RPMI8226 (cell line): ENCODE measurements at regions not wholly inside any gene's neighbourhood (a gene's known extent, or its start where the extent isn't known, plus 50 kb on each side); places are given as distances from the start of the nearest gene placed in this dataset.
"Not testable (repeated sequence)": the region's sequence is repeated elsewhere in the genome, so short reads cannot be mapped to it uniquely, and the experiment has no call there.

Experiments
- DNase-seq: peaks from one replicate; pipeline ENCODE4 v3.0.0-alpha.2; 2015

- DNase-seq, result no peak
Observed at GRCh38 chr5:92977846-92978540, 603.0 kb downstream of the NR2F1-AS1 start.

GRCh38 chr5:92976156-92976555 is 604.9 kb downstream of the NR2F1-AS1 start:
- DNase-seq, result no peak

GRCh38 chr5:92969781-92970237 is 611.2 kb downstream of the NR2F1-AS1 start:
- DNase-seq, result no peak

- DNase-seq, result no peak
Observed at GRCh38 chr5:92969191-92969780, 611.7 kb downstream of the NR2F1-AS1 start.

- DNase-seq, result no peak
Observed at GRCh38 chr5:92963800-92964199, 617.2 kb downstream of the NR2F1-AS1 start.

GRCh38 chr5:92962752-92963151 is 618.3 kb downstream of the NR2F1-AS1 start:
- DNase-seq, result peak; percentile 15

GRCh38 chr5:92956886-92957285 is 624.1 kb downstream of the NR2F1-AS1 start:
- peak; percentile 18 for DNase-seq

GRCh38 chr5:92952243-92952642 is 628.8 kb downstream of the NR2F1-AS1 start:
- no peak for DNase-seq

GRCh38 chr5:92951746-92952145 is 629.3 kb downstream of the NR2F1-AS1 start:
- DNase-seq, result no peak

- no peak for DNase-seq
Observed at GRCh38 chr5:92946546-92946945, 634.5 kb downstream of the NR2F1-AS1 start.

- peak; percentile 15 for DNase-seq
Observed at GRCh38 chr5:92945605-92946097, 635.4 kb downstream of the NR2F1-AS1 start.

GRCh38 chr5:92944903-92945604 is 636.0 kb downstream of the NR2F1-AS1 start:
- DNase-seq, result no peak

- no peak for DNase-seq
Observed at GRCh38 chr5:92944337-92944736, 636.7 kb downstream of the NR2F1-AS1 start.

GRCh38 chr5:92942762-92943161 is 638.3 kb downstream of the NR2F1-AS1 start:
- no peak for DNase-seq

GRCh38 chr5:92941806-92942205 is 639.2 kb downstream of the NR2F1-AS1 start:
- no peak for DNase-seq

GRCh38 chr5:92939428-92939827 is 641.6 kb downstream of the NR2F1-AS1 start:
- no peak for DNase-seq

- not testable (repeated sequence) for DNase-seq
Observed at GRCh38 chr5:92937396-92937795, 643.6 kb downstream of the NR2F1-AS1 start.

GRCh38 chr5:92930057-92930456 is 651.0 kb downstream of the NR2F1-AS1 start:
- DNase-seq, result no peak

GRCh38 chr5:92927291-92927778 is 653.7 kb downstream of the NR2F1-AS1 start:
- DNase-seq, result no peak

- no peak for DNase-seq
Observed at GRCh38 chr5:92923885-92924284, 657.1 kb downstream of the NR2F1-AS1 start.

GRCh38 chr5:92922231-92922967 is 658.6 kb downstream of the NR2F1-AS1 start:
- no peak for DNase-seq

GRCh38 chr5:92917044-92917443 is 664.0 kb downstream of the NR2F1-AS1 start:
- DNase-seq, result no peak

- no peak for DNase-seq
Observed at GRCh38 chr5:92916036-92916435, 665.0 kb downstream of the NR2F1-AS1 start.
